Retinal pigment epithelial cell (primary cell): ENCODE measurements at regions not wholly inside any gene's neighbourhood (a gene's known extent, or its start where the extent isn't known, plus 50 kb on each side); places are given as distances from the start of the nearest gene placed in this dataset.

Experiments used
- DNase-seq: peaks from one replicate; pipeline ENCODE4 v3.0.0-alpha.2; 2010; ENCODE audit warnings: low read depth
- H3K4me3 ChIP-seq: 2 replicates; pipeline ENCODE4 v1.5.1; 2011; ENCODE audit warnings: mild to moderate bottlenecking, low read length, control low read depth, moderate library complexity
- CTCF ChIP-seq: conservative IDR thresholded peaks from 2 replicates; pipeline ENCODE4 v1.5.1; 2011; ENCODE audit warnings: low read depth, low read length, control low read depth, inconsistent platforms

- no peak overlapping the region for H3K4me3 ChIP-seq
- no peak for DNase-seq
- no peak for TF ChIP-seq CTCF
Observed at GRCh38 chr16:65947951-65948350, 418.5 kb upstream of the CDH5 start.

GRCh38 chr16:65945493-65945892 is 421.0 kb upstream of the CDH5 start:
- TF ChIP-seq CTCF, result no peak

GRCh38 chr16:65944361-65944760 is 422.1 kb upstream of the CDH5 start:
- no peak for DNase-seq
- TF ChIP-seq CTCF, result no peak
- no peak overlapping the region for H3K4me3 ChIP-seq

More at GRCh38 chr16:65945493-65945892, 421.0 kb upstream of the CDH5 start:
- DNase-seq, result no peak
- no peak overlapping the region for H3K4me3 ChIP-seq

GRCh38 chr16:65940711-65941110 is 425.8 kb upstream of the CDH5 start:
- DNase-seq, result no peak
- no peak for TF ChIP-seq CTCF
- no peak overlapping the region for H3K4me3 ChIP-seq

- TF ChIP-seq CTCF, result no peak
- DNase-seq, result no peak
- H3K4me3 ChIP-seq, result no peak overlapping the region
Observed at GRCh38 chr16:65938083-65938482, 428.4 kb upstream of the CDH5 start.

GRCh38 chr16:65937455-65937854 is 429.0 kb upstream of the CDH5 start:
- H3K4me3 ChIP-seq, result no peak overlapping the region
- no peak for DNase-seq
- no peak for TF ChIP-seq CTCF

GRCh38 chr16:65936096-65936495 is 430.4 kb upstream of the CDH5 start:
- DNase-seq, result no peak
- no peak for TF ChIP-seq CTCF
- no peak overlapping the region for H3K4me3 ChIP-seq
